IPS-18a (cell line): ENCODE measurements at regions not wholly inside any gene's neighbourhood (a gene's known extent, or its start where the extent isn't known, plus 50 kb on each side); places are given as distances from the start of the nearest gene placed in this dataset.
A peak's percentile ranks its signal among the peaks of the same experiment; 100 is the strongest.
"Not testable (repeated sequence)": the region's sequence is repeated elsewhere in the genome, so short reads cannot be mapped to it uniquely, and the experiment has no call there.

Experiments used
- H3K27ac ChIP-seq: one replicate; pipeline ENCODE4 v1.5.1; 2013; ENCODE audit warnings: low read length
- H3K27me3 ChIP-seq: one replicate; pipeline ENCODE4 v1.6.1; 2013; ENCODE audit warnings: mild to moderate bottlenecking, low read length; ENCODE audit not compliant: control insufficient read depth, insufficient read depth
- H3K36me3 ChIP-seq: one replicate; pipeline ENCODE4 v1.6.1; 2013; ENCODE audit warnings: low read depth, low read length; ENCODE audit not compliant: control insufficient read depth
- H3K4me1 ChIP-seq: one replicate; pipeline ENCODE4 v1.6.1; 2013; ENCODE audit warnings: low read depth, low read length; ENCODE audit not compliant: control insufficient read depth
- H3K4me3 ChIP-seq: one replicate; pipeline ENCODE4 v1.5.1; 2013; ENCODE audit warnings: low read length
- H3K9ac ChIP-seq: one replicate; pipeline ENCODE4 v1.6.1; 2013; ENCODE audit warnings: mild to moderate bottlenecking, low read length, moderate library complexity
- H3K9me3 ChIP-seq: one replicate; pipeline ENCODE4 v1.6.1; 2013; ENCODE audit warnings: low read depth, low read length; ENCODE audit not compliant: control insufficient read depth

DNA sequence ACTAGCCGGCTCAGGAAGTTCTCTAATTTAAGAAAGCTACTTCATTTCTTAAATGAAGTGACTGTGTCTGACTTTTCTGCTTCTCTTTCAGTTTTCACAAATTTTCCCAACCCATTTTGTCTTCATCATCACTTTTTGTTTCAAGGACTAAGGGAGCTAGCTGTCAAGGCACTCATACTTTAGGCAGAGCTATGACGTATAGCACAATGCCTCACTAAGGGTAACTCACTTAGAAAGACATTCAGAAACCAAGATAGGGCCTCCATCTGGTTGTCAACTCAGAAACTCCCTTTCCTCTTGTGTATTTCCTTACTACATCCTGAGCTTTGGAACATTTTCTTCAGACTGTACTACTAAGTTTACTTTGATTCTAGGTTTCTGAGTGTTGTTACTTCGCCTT is 397.9 kb downstream of the TOX3 start:
- Histone ChIP-seq H3K9me3 (no peaks in the 10 kb centered on the region), H3K9ac (no peak overlapping the region), H3K4me1 (no peaks in the 10 kb centered on the region), H3K36me3 (no peaks in the 10 kb centered on the region), H3K4me3 (no peak overlapping the region), H3K27ac (no peak overlapping the region), H3K27me3 (no peaks in the 10 kb centered on the region)

- H3K9ac ChIP-seq = no peak overlapping the region
- no peaks in the 10 kb centered on the region for H3K9me3 ChIP-seq
- H3K4me1 ChIP-seq = peaks cover 8% of the 10 kb centered on the region
- H3K27ac ChIP-seq = no peak overlapping the region
- H3K36me3 ChIP-seq = no peaks in the 10 kb centered on the region
- no peak overlapping the region for H3K4me3 ChIP-seq
- H3K27me3 ChIP-seq = no peaks in the 10 kb centered on the region
Observed at GRCh38 chr16:52141871-52142270, 405.1 kb downstream of the TOX3 start.

DNA sequence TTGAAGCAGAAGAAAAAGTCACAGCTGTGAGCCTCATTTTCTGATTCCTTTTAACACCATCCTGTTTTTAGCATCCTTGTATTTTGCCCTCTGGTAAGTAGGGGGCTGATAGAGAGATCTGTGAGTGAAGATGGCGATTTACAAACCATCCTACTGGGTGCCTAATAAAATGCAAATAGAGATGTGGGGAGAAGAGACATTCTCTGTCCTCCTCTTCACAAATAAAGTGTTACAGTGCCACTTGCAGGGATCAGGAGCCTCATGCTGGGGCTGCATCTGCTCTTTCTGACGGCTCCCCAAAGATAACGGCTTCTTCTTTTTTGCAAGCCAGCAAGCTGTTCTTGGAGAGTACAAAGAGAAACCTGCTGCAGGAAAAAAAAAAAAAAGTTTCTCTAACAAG is 418.6 kb downstream of the TOX3 start:
- no peaks in the 10 kb centered on the region for H3K9me3 ChIP-seq
- H3K4me1 ChIP-seq = no peaks in the 10 kb centered on the region
- H3K27ac ChIP-seq = no peak overlapping the region
- H3K9ac ChIP-seq = no peak overlapping the region
- H3K4me3 ChIP-seq = no peak overlapping the region
- no peaks in the 10 kb centered on the region for H3K27me3 ChIP-seq
- no peaks in the 10 kb centered on the region for H3K36me3 ChIP-seq

- Histone ChIP-seq H3K9me3 (peaks cover 10% of the 10 kb centered on the region), H3K9ac (no peak overlapping the region), H3K36me3 (no peaks in the 10 kb centered on the region), H3K4me3 (no peak overlapping the region), H3K27me3 (no peaks in the 10 kb centered on the region), H3K4me1 (no peaks in the 10 kb centered on the region), H3K27ac (no peak overlapping the region)
Observed at GRCh38 chr16:52123842-52124241, 423.1 kb downstream of the TOX3 start.

GRCh38 chr16:52123061-52123839 is 423.7 kb downstream of the TOX3 start:
- Histone ChIP-seq H3K27ac (no peak overlapping the region), H3K36me3 (no peaks in the 10 kb centered on the region), H3K4me3 (no peak overlapping the region), H3K4me1 (peaks cover under 1% of the 10 kb centered on the region), H3K9me3 (peaks cover 10% of the 10 kb centered on the region), H3K27me3 (no peaks in the 10 kb centered on the region), H3K9ac (no peak overlapping the region)

DNA sequence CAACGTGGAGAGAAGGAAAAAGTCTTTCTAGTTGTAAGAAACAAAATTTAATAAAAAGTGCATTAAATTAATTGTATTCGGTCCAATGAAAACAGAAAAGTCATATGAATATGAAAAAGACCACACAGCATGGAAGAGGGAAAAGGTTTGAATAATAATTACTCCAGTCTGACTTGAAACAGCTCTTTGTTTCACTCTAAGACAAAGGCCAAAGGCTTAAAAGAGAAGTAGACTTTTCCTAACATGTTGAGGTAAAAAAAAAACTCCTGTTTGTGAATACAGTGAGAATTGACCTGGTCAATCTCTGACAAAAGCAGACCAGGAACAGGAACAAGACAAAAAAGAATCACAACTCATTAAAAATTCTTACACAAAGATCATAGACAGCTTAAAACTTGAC is 429.8 kb downstream of the TOX3 start:
- H3K36me3 ChIP-seq = no peaks in the 10 kb centered on the region
- peaks cover 46% of the 10 kb centered on the region for H3K4me1 ChIP-seq
- no peak overlapping the region for H3K9ac ChIP-seq
- peaks cover 10% of the 10 kb centered on the region for H3K9me3 ChIP-seq
- H3K27me3 ChIP-seq = no peaks in the 10 kb centered on the region
- H3K4me3 ChIP-seq = peak overlapping the region; percentile 3
- H3K27ac ChIP-seq = peak overlapping the region; percentile 4

GRCh38 chr16:52114379-52114778 is 432.6 kb downstream of the TOX3 start:
- no peak overlapping the region for H3K27ac ChIP-seq
- no peaks in the 10 kb centered on the region for H3K27me3 ChIP-seq
- no peak overlapping the region for H3K4me3 ChIP-seq
- H3K9me3 ChIP-seq = no peaks in the 10 kb centered on the region
- H3K36me3 ChIP-seq = no peaks in the 10 kb centered on the region
- no peak overlapping the region for H3K9ac ChIP-seq
- peaks cover 46% of the 10 kb centered on the region for H3K4me1 ChIP-seq

DNA sequence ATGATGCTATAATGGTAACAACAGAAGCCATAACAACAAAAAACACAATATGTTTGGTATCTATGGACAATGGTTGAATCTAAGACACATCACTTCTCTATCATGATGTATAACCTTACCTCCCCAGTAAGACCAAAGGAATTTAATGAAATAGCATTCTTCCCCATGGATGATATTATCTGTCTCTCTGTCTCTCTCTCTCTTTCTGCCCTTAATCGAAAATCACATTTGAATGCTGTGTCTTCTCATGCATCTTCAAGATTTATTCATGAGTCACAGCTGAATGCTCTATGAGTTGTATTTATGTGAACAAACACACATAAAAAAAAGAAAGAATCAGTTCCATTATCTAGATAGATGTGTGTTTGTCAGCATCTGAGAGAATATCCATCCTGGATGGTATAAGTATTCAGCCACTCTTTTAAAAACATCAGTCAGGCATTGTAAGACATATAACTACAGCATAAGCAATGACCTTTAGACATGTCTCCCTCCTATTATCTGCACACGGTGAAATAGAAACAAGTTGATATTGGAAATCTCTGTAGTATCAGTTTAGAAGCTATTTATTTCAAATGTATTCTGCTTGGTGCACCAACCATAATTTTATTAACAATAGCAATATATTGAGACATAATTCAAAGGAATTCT is 433.3 kb downstream of the TOX3 start:
- no peak overlapping the region for H3K27ac ChIP-seq
- H3K36me3 ChIP-seq = no peaks in the 10 kb centered on the region
- no peak overlapping the region for H3K9ac ChIP-seq
- no peak overlapping the region for H3K4me3 ChIP-seq
- H3K9me3 ChIP-seq = no peaks in the 10 kb centered on the region
- H3K27me3 ChIP-seq = no peaks in the 10 kb centered on the region
- peaks cover 46% of the 10 kb centered on the region for H3K4me1 ChIP-seq

DNA sequence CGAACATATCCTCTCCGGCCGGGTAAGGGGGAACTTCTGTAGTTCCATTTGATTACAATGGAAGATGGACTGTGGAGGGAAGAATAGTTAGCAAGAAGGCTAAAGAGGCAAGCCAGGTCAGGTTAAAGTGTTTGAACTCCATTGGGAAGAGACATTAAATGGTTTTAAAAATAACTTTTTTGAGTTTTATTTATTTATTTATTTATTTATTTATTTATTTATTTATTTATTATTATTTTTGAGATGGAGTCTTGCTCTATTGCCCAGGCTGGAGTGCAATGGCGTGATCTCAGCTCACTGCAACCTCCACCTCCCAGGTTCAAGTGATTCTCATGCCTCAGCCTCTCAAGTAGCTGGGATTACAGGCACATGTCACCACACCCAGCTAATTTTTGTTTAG is 441.9 kb downstream of the TOX3 start:
- H3K27me3 ChIP-seq, H3K4me3 ChIP-seq, H3K27ac ChIP-seq, H3K9me3 ChIP-seq, H3K9ac ChIP-seq, H3K4me1 ChIP-seq, H3K36me3 ChIP-seq: not testable (repeated sequence)

DNA sequence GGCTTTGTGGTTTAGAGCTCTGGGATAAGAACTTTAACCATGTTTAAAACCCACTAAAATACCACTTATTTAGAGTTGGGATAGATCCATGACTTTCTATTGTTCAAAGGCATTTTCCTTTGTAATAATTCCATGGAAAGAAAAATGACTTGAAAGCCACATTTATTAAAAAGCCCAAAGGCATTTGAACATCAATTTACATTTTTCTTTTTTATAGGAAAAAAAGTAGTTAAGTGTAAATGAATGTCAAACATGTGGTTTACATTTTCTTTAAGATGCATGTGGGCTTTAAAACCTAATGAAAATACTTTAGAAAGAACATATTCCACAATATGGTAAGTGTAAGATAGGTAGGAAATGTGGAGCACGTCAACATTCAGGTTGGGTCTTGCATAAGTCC is 443.2 kb downstream of the TOX3 start:
- Histone ChIP-seq H3K36me3 (no peaks in the 10 kb centered on the region), H3K9me3 (no peaks in the 10 kb centered on the region), H3K27me3 (no peaks in the 10 kb centered on the region)

GRCh38 chr16:52101246-52101645 is 445.7 kb downstream of the TOX3 start:
- Histone ChIP-seq H3K27me3 (no peaks in the 10 kb centered on the region), H3K4me3 (no peak overlapping the region)

More for the DNA sequence above, 443.2 kb downstream of the TOX3 start:
- H3K9ac ChIP-seq = no peak overlapping the region
- H3K27ac ChIP-seq = no peak overlapping the region
- H3K4me1 ChIP-seq = no peaks in the 10 kb centered on the region
- H3K4me3 ChIP-seq = no peak overlapping the region

GRCh38 chr16:52099382-52099781 is 447.6 kb downstream of the TOX3 start:
- Histone ChIP-seq H3K27me3 (no peaks in the 10 kb centered on the region), H3K4me1 (no peaks in the 10 kb centered on the region), H3K36me3 (no peaks in the 10 kb centered on the region), H3K27ac (no peak overlapping the region), H3K9me3 (no peaks in the 10 kb centered on the region), H3K4me3 (no peak overlapping the region), H3K9ac (no peak overlapping the region)

More at GRCh38 chr16:52101246-52101645, 445.7 kb downstream of the TOX3 start:
- H3K9me3 ChIP-seq = no peaks in the 10 kb centered on the region
- no peaks in the 10 kb centered on the region for H3K36me3 ChIP-seq
- no peaks in the 10 kb centered on the region for H3K4me1 ChIP-seq
- H3K9ac ChIP-seq = no peak overlapping the region
- H3K27ac ChIP-seq = no peak overlapping the region
